ENCODE measurements at regions not wholly inside any gene's neighbourhood (a gene's known extent, or its start where the extent isn't known, plus 50 kb on each side); places are given as distances from the start of the nearest gene placed in this dataset.
A peak's percentile ranks its signal among the peaks of the same experiment; 100 is the strongest.

- no peaks in the 10 kb centered on the region for H3K9me3 ChIP-seq
- no peaks in the 10 kb centered on the region for H3F3A ChIP-seq (replicated peaks; ENCODE audit: insufficient read depth)
- no peaks in the 10 kb centered on the region for H3K79me2 ChIP-seq (ENCODE audit: insufficient read depth)
- H3K27me3 ChIP-seq (ENCODE audit: insufficient read depth): no peaks in the 10 kb centered on the region
- H2AFZ ChIP-seq (ENCODE audit: low read depth): no peak overlapping the region
- H3K4me3 ChIP-seq (ENCODE audit: low read depth in 2 of 2, low read length in 1 of 2): no peak overlapping the region
- no peaks in the 10 kb centered on the region; a peak in 1 of 4 replicates for H3K4me1 ChIP-seq (ENCODE audit: control insufficient read depth in 1 of 2, insufficient read depth in 2 of 2, low read depth in 1 of 2, low read length in 1 of 2)
- H3K9ac ChIP-seq: no peak overlapping the region
- DNase-seq: no peak
- TF ChIP-seq TCF12 (IDR thresholded peaks at IDR 0.05) (no peak), JUND (IDR thresholded peaks at IDR 0.05) (no peak), REST (IDR thresholded peaks at IDR 0.05; ENCODE audit: low read depth, low read length) (no peak)
- no peak overlapping the region for H3K27ac ChIP-seq (ENCODE audit: low read depth in 2 of 2, low read length in 1 of 2)
- WGBS (ENCODE audit: low lambda C conversion rate): 93% methylated on average over 17 of the region's 17 CpGs
- H4K20me1 ChIP-seq (ENCODE audit: insufficient read depth): no peaks in the 10 kb centered on the region
- CTCF ChIA-PET: no interaction called here
- POLR2A ChIA-PET: no interaction called here
- no peak overlapping the region for H3K4me2 ChIP-seq
- no peaks in the 10 kb centered on the region for H3K9me2 ChIP-seq
- no peaks in the 10 kb centered on the region for H3K36me3 ChIP-seq (replicated peaks in 1 of 2; ENCODE audit: control insufficient read depth in 1 of 2, insufficient read depth in 2 of 2, low read length in 1 of 2)
Measured at GRCh38 chr10:3331187-3331586, 158.6 kb upstream of the PITRM1 start.

- no peaks in the 10 kb centered on the region for H3F3A ChIP-seq (replicated peaks; ENCODE audit: insufficient read depth)
- no peak overlapping the region for H3K9ac ChIP-seq
- H4K20me1 ChIP-seq (ENCODE audit: insufficient read depth): no peaks in the 10 kb centered on the region
- POLR2A ChIA-PET: no interaction called here
- no peak for DNase-seq
- H3K79me2 ChIP-seq (ENCODE audit: insufficient read depth): no peaks in the 10 kb centered on the region
- TF ChIP-seq USF1 (IDR thresholded peaks at IDR 0.05; ENCODE audit: borderline replicate concordance, low read depth) (no peak), FOSL2 (IDR thresholded peaks at IDR 0.05; ENCODE audit: borderline replicate concordance, low read depth) (peak; percentile 16; the same call in 1 of the 2 replicates), FOXJ3 (CRISPR knock-in tag; IDR thresholded peaks at IDR 0.05) (no peak)
- H3K4me1 ChIP-seq (ENCODE audit: control insufficient read depth in 1 of 2, insufficient read depth in 2 of 2, low read depth in 1 of 2, low read length in 1 of 2): no peaks in the 10 kb centered on the region; a peak in 1 of 4 replicates
- no peak overlapping the region for H3K4me2 ChIP-seq
- no peaks in the 10 kb centered on the region for H3K27me3 ChIP-seq (ENCODE audit: insufficient read depth)
- no peak overlapping the region for H3K4me3 ChIP-seq (ENCODE audit: low read depth in 2 of 2, low read length in 1 of 2)
- no peaks in the 10 kb centered on the region for H3K9me2 ChIP-seq
- no peak overlapping the region for H3K27ac ChIP-seq (ENCODE audit: low read depth in 2 of 2, low read length in 1 of 2)
- H2AFZ ChIP-seq (ENCODE audit: low read depth): no peak overlapping the region
- CTCF ChIA-PET: no interaction called here
- no peaks in the 10 kb centered on the region for H3K9me3 ChIP-seq
- H3K36me3 ChIP-seq (replicated peaks in 1 of 2; ENCODE audit: control insufficient read depth in 1 of 2, insufficient read depth in 2 of 2, low read length in 1 of 2): no peaks in the 10 kb centered on the region
- 50% methylated on average over 6 of the region's 8 CpGs for WGBS (ENCODE audit: low lambda C conversion rate)
Measured at GRCh38 chr10:3330663-3331062, 158.1 kb upstream of the PITRM1 start.

All from SK-N-SH (cell line).